H1 (cell line): ENCODE measurements at regions not wholly inside any gene's neighbourhood (a gene's known extent, or its start where the extent isn't known, plus 50 kb on each side); places are given as distances from the start of the nearest gene placed in this dataset.

ENCODE experiments used
- CTCF ChIA-PET: fragments of 300-600 bp; sonication (Branson Sonifier 250); formaldehyde crosslinking; loops from one replicate; lab custom pipeline; 2021; ENCODE audit not compliant: partially characterized antibody; lab: Charles Lee
- POLR2A ChIA-PET: fragments of 300-600 bp; sonication (Branson Sonifier 250); formaldehyde crosslinking; loops from one replicate; lab custom pipeline; 2021; ENCODE audit warnings: inconsistent platforms; ENCODE audit not compliant: partially characterized antibody; lab: Charles Lee
- DNase-seq, 2 experiments: peaks; one replicate each; pipeline versions ENCODE4 v3.0.0 to v3.0.0-alpha.2; 2010 to 2022; ENCODE audit warnings: low spot score in 2 of 2, low read depth in 1 of 2, mixed read lengths in 1 of 2
- FAIRE-seq: peaks from 2 replicates; lab custom pipeline; 2011; peaks lifted over from hg19 to GRCh38; lab: Jason Lieb, UNC
- H2AFZ ChIP-seq: 2 replicates; pipeline ENCODE4 v1.8.1; 2012; ENCODE audit warnings: low read length, inconsistent platforms
- H2AK5ac ChIP-seq: 2 replicates; pipeline ENCODE4 v1.6.1; 2013; ENCODE audit warnings: low read depth, low read length
- H2BK120ac ChIP-seq: replicated peaks from 2 replicates; pipeline ENCODE3; 2013; ENCODE audit warnings: low read depth, low read length, inconsistent platforms
- H2BK12ac ChIP-seq: 2 replicates; pipeline ENCODE4 v1.6.1; 2013; ENCODE audit warnings: low read depth, low read length
- H2BK15ac ChIP-seq: 2 replicates; pipeline ENCODE4 v1.6.1; 2013; ENCODE audit warnings: low read length
- H2BK20ac ChIP-seq: 2 replicates; pipeline ENCODE4 v1.6.1; 2013; ENCODE audit warnings: low read length
- H2BK5ac ChIP-seq: 2 replicates; pipeline ENCODE4 v1.6.1; 2013; ENCODE audit warnings: low read depth, low read length
- H3K14ac ChIP-seq: 2 replicates; pipeline ENCODE4 v1.6.1; 2013; ENCODE audit warnings: inconsistent platforms; ENCODE audit not compliant: insufficient read length
- H3K18ac ChIP-seq: 2 replicates; pipeline ENCODE4 v1.6.1; 2013; ENCODE audit warnings: low read length; ENCODE audit errors: extremely low read depth
- H3K23ac ChIP-seq: 2 replicates; pipeline ENCODE4 v1.6.1; 2013; ENCODE audit warnings: inconsistent platforms; ENCODE audit not compliant: insufficient read length
- H3K23me2 ChIP-seq: 2 replicates; pipeline ENCODE4 v1.6.1; 2013; ENCODE audit warnings: low read depth, low read length
- H3K27ac ChIP-seq: 2 replicates; pipeline ENCODE4 v1.6.1; 2011; ENCODE audit warnings: low read depth, low read length, inconsistent platforms
- H3K27me3 ChIP-seq, 4 experiments: replicated peaks in 1 of 4; 1 replicate in 1 of 4; 2 replicates in 3 of 4; pipeline versions ENCODE4 v1.6.1 to v1.8.1; 2011 to 2013; ENCODE audit warnings: low read length in 3 of 4, mild to moderate bottlenecking in 3 of 4, inconsistent platforms in 2 of 4, mixed read lengths in 2 of 4, moderate library complexity in 1 of 4; ENCODE audit not compliant: control insufficient read depth in 3 of 4, insufficient read depth in 3 of 4; ENCODE audit errors: extremely low read depth in 1 of 4
- H3K36me3 ChIP-seq, 4 experiments: 2 replicates each; pipeline versions ENCODE4 v1.6.1 to v1.8.1; 2011 to 2013; ENCODE audit warnings: mild to moderate bottlenecking in 4 of 4, low read length in 3 of 4, moderate library complexity in 2 of 4, control low read depth in 1 of 4, inconsistent platforms in 1 of 4; ENCODE audit not compliant: insufficient read depth in 4 of 4, control insufficient read depth in 2 of 4
- H3K4ac ChIP-seq: replicated peaks from 2 replicates; pipeline ENCODE3; 2013; ENCODE audit warnings: low read length, low read depth, mixed read lengths, inconsistent platforms; ENCODE audit not compliant: insufficient read length
- H3K4me1 ChIP-seq, 4 experiments: replicated peaks in 1 of 4; 1 replicate in 1 of 4; 2 replicates in 3 of 4; pipeline versions ENCODE4 v1.6.1 to v1.8.1; 2011 to 2013; ENCODE audit warnings: low read length in 3 of 4, inconsistent platforms in 2 of 4, mixed read lengths in 1 of 4; ENCODE audit not compliant: insufficient read depth in 4 of 4, control insufficient read depth in 3 of 4
- H3K4me2 ChIP-seq, 2 experiments: 2 replicates each; pipeline versions ENCODE4 v1.6.1 to v1.8.1; 2011 to 2013; ENCODE audit warnings: low read depth in 2 of 2, low read length in 2 of 2, control low read depth in 1 of 2, inconsistent platforms in 1 of 2, mild to moderate bottlenecking in 1 of 2; ENCODE audit not compliant: insufficient read depth in 1 of 2
- H3K4me3 ChIP-seq, 4 experiments: fragments of 200-600, 300-600 bp in 1 of 4; sonication (generic), shearing (Covaris generic), sonication (Bioruptor Twin) in 1 of 4; 2 replicates each; pipeline versions ENCODE4 v1.5.1 to v1.8.1; 2011 to 2016; ENCODE audit warnings: low read length in 4 of 4, low read depth in 3 of 4, control low read depth in 2 of 4, inconsistent platforms in 2 of 4, mild to moderate bottlenecking in 2 of 4, mixed read lengths in 1 of 4, moderate library complexity in 1 of 4; ENCODE audit not compliant: insufficient read depth in 2 of 4; ENCODE audit errors: extremely low read depth in 1 of 4
- H3K56ac ChIP-seq: replicated peaks from 2 replicates; pipeline ENCODE3; 2013; ENCODE audit warnings: low read depth, mild to moderate bottlenecking, mixed read lengths, low read length, inconsistent platforms; ENCODE audit not compliant: insufficient read length
- H3K79me1 ChIP-seq: 2 replicates; pipeline ENCODE4 v1.6.1; 2013; ENCODE audit warnings: low read depth, low read length, control low read depth
- H3K79me2 ChIP-seq, 2 experiments: 2 replicates each; pipeline versions ENCODE4 v1.6.1 to v1.8.1; 2012 to 2013; ENCODE audit warnings: low read length in 2 of 2, mild to moderate bottlenecking in 2 of 2, inconsistent platforms in 1 of 2; ENCODE audit not compliant: insufficient read depth in 2 of 2, control insufficient read depth in 1 of 2
- H3K9ac ChIP-seq, 4 experiments: replicated peaks in 1 of 4; 1 replicate in 1 of 4; 2 replicates in 3 of 4; pipeline versions ENCODE4 v1.6.1 to v1.8.1; 2011 to 2013; ENCODE audit warnings: low read depth in 3 of 4, low read length in 3 of 4, control low read depth in 2 of 4, mild to moderate bottlenecking in 2 of 4, moderate library complexity in 2 of 4, inconsistent platforms in 1 of 4; ENCODE audit errors: extremely low read depth in 1 of 4
- H3K9me3 ChIP-seq, 2 experiments: 2 replicates each; pipeline versions ENCODE4 v1.6.1 to v1.8.1; 2012 to 2013; ENCODE audit warnings: mild to moderate bottlenecking in 2 of 2, moderate library complexity in 2 of 2, control low read depth in 1 of 2, inconsistent platforms in 1 of 2, low read depth in 1 of 2, low read length in 1 of 2, mixed read lengths in 1 of 2; ENCODE audit not compliant: insufficient read depth in 2 of 2
- H4K20me1 ChIP-seq, 2 experiments: replicated peaks in 1 of 2; 2 replicates each; pipeline versions ENCODE3 to v1.8.1; 2011 to 2013; ENCODE audit warnings: inconsistent platforms in 2 of 2, low read length in 2 of 2, mild to moderate bottlenecking in 1 of 2; ENCODE audit not compliant: insufficient read depth in 2 of 2, control insufficient read depth in 1 of 2
- H4K5ac ChIP-seq: 2 replicates; pipeline ENCODE4 v1.6.1; 2013; ENCODE audit warnings: low read length, low read depth, mixed read lengths, inconsistent platforms; ENCODE audit not compliant: insufficient read length
- H4K8ac ChIP-seq: 2 replicates; pipeline ENCODE4 v1.8.0; 2013; ENCODE audit warnings: mild to moderate bottlenecking, moderate library complexity, low read length, inconsistent platforms; ENCODE audit not compliant: insufficient read depth; ENCODE audit errors: extremely low read depth
- H4K91ac ChIP-seq: replicated peaks from 2 replicates; pipeline ENCODE3; 2013; ENCODE audit warnings: low read length, mixed read lengths, inconsistent platforms; ENCODE audit not compliant: insufficient read length
- ATF3 ChIP-seq: IDR thresholded peaks from 2 replicates; pipeline ENCODE4 v1.6.1; 2011; ENCODE audit warnings: low read depth, mild to moderate bottlenecking, low read length; ENCODE audit not compliant: insufficient read depth
- BCL11A ChIP-seq, 2 experiments: IDR thresholded peaks; one replicate each; pipeline ENCODE4 v1.6.1; 2011; ENCODE audit warnings: low read depth in 2 of 2, low read length in 2 of 2, mild to moderate bottlenecking in 2 of 2
- CBX8 ChIP-seq: fragments of 300-800, 300-1000 bp; sonication (generic); IDR thresholded peaks from 2 replicates; pipeline ENCODE4 v1.7.1; 2016; ENCODE audit warnings: low read depth, low read length, borderline replicate concordance
- CHD1 ChIP-seq: IDR thresholded peaks from 2 replicates; pipeline ENCODE4 v1.6.1; 2012; ENCODE audit warnings: low read depth, low read length, improper control_type of control experiment
- CHD2 ChIP-seq: IDR thresholded peaks from 2 replicates; pipeline ENCODE4 v1.6.1; 2012; ENCODE audit warnings: low read length, improper control_type of control experiment
- CREB1 ChIP-seq: IDR thresholded peaks from 2 replicates; pipeline ENCODE4 v1.6.1; 2012; ENCODE audit warnings: inconsistent platforms
- HDAC6 ChIP-seq: IDR thresholded peaks from one replicate; pipeline ENCODE4 v1.7.1; 2012; ENCODE audit warnings: low read depth, mild to moderate bottlenecking, inconsistent platforms, low read length, moderate library complexity
- JUN ChIP-seq: IDR thresholded peaks from 2 replicates; pipeline ENCODE4 v1.6.1; 2011; ENCODE audit warnings: low read depth, mild to moderate bottlenecking, improper control_type of control experiment, low read length
- RAD21 ChIP-seq, 2 experiments: IDR thresholded peaks in 1 of 2; conservative IDR thresholded peaks in 1 of 2; 2 replicates each; pipeline ENCODE4 v1.6.1; 2011; ENCODE audit warnings: low read depth in 2 of 2, low read length in 2 of 2, improper control_type of control experiment in 1 of 2, inconsistent platforms in 1 of 2, mild to moderate bottlenecking in 1 of 2, moderate library complexity in 1 of 2
- RBBP5 ChIP-seq: IDR thresholded peaks from 2 replicates; pipeline ENCODE4 v1.7.1; 2012; ENCODE audit warnings: low read depth, mild to moderate bottlenecking, inconsistent platforms, low read length, moderate library complexity, borderline replicate concordance
- RXRA ChIP-seq: IDR thresholded peaks from 2 replicates; pipeline ENCODE4 v1.6.1; 2011; ENCODE audit warnings: low read depth, mild to moderate bottlenecking, low read length, moderate library complexity; ENCODE audit not compliant: insufficient read depth
- SAP30 ChIP-seq: fragments of 300-600 bp; sonication (generic); IDR thresholded peaks from 2 replicates; pipeline ENCODE4 v1.7.1; 2012; ENCODE audit warnings: low read length, moderate library complexity, mild to moderate bottlenecking, inconsistent platforms; ENCODE audit not compliant: insufficient read depth, insufficient replicate concordance
- SIRT6 ChIP-seq: IDR thresholded peaks from one replicate; pipeline ENCODE4 v1.7.1; 2012; ENCODE audit warnings: low read length, inconsistent platforms
- SP1 ChIP-seq: IDR thresholded peaks from 2 replicates; pipeline ENCODE4 v1.6.1; 2011; ENCODE audit warnings: low read depth, low read length
- SRF ChIP-seq: IDR thresholded peaks from 2 replicates; pipeline ENCODE4 v1.6.1; 2011; ENCODE audit warnings: mild to moderate bottlenecking, low read depth, low read length, moderate library complexity
- TAF1 ChIP-seq: IDR thresholded peaks from 2 replicates; pipeline ENCODE4 v1.6.1; 2011; ENCODE audit warnings: mild to moderate bottlenecking, low read depth, low read length
- WGBS, 2 experiments: shearing (Covaris generic) in 1 of 2; methylation state at CpG; one replicate each; pipeline versions ENCODE4 v1.1.6 to v1.1.7; 2013 to 2015; ENCODE audit warnings: low lambda C conversion rate in 2 of 2, mixed read lengths in 2 of 2, inconsistent platforms in 1 of 2, low coverage in 1 of 2, missing lambda C conversion rate in 1 of 2; ENCODE audit not compliant: insufficient replicate concordance in 2 of 2, insufficient coverage in 1 of 2, insufficient read length in 1 of 2; ENCODE audit errors: extremely low coverage in 1 of 2, missing lambda C conversion rate in 1 of 2; 5-methylcytosine and 5-hydroxymethylcytosine counted together

GRCh38 chr3:148453781-148454191 lies 243.9 kb upstream of the AGTR1 start:
- Histone ChIP-seq H3K4ac (no peak overlapping the region), H2BK120ac (no peak overlapping the region), H2AK5ac (no peak overlapping the region), H2BK15ac (no peak overlapping the region), H2AFZ (no peak overlapping the region), H2BK5ac (no peak overlapping the region), H3K18ac (no peak overlapping the region), H3K23ac (no peak overlapping the region), H2BK20ac (no peak overlapping the region), H3K23me2 (no peaks in the 10 kb centered on the region), H3K36me3 (no peaks in the 10 kb centered on the region), H3K27ac (no peak overlapping the region), H4K91ac (no peak overlapping the region), H3K4me1 (no peaks in the 10 kb centered on the region), H4K8ac (no peak overlapping the region), H3K27me3 (no peaks in the 10 kb centered on the region), H3K9ac (no peak overlapping the region), H3K79me2 (no peaks in the 10 kb centered on the region), H2BK12ac (no peak overlapping the region), H3K79me1 (no peaks in the 10 kb centered on the region), H3K4me3 (no peak overlapping the region), H3K56ac (no peak overlapping the region), H4K5ac (no peak overlapping the region), H3K14ac (no peak overlapping the region), H4K20me1 (no peaks in the 10 kb centered on the region), H3K4me2 (no peak overlapping the region), H3K9me3 (0 out of 4 replicates have a peak, but pooled peaks cover under 1 to 1% of the 10 kb centered on the region in 2 experiments)
- ChIA-PET CTCF (no interaction called here), POLR2A (no interaction called here)
- 92% methylated on average over 3 of the region's 3 CpGs; no CpG with 5 or more reads in 1 of the 2 experiments for WGBS, 2 experiments
- no peak for DNase-seq
- FAIRE-seq, result no peak
- no peak for TF ChIP-seq SP1
- TF ChIP-seq SAP30, result no peak
- no peak for TF ChIP-seq RXRA
- no peak for TF ChIP-seq SIRT6
- TF ChIP-seq CHD1, result no peak
- no peak for TF ChIP-seq BCL11A (IDR thresholded peaks at IDR 0.05; ENCODE audit: low read depth in 2 of 2, low read length in 2 of 2)
- TF ChIP-seq TAF1, result no peak
- no peak for TF ChIP-seq ATF3
- TF ChIP-seq CREB1, result no peak
- TF ChIP-seq CBX8, result no peak
- no peak for TF ChIP-seq JUN
- no peak for TF ChIP-seq RBBP5
- no peak for TF ChIP-seq HDAC6
- TF ChIP-seq CHD2, result no peak
- TF ChIP-seq SRF, result no peak
- TF ChIP-seq RAD21 (IDR thresholded peaks at IDR 0.05 in 1 of 2, conservative IDR thresholded peaks at IDR 0.05 in 1 of 2; ENCODE audit: low read depth in 2 of 2, low read length in 2 of 2), result no peak
